GM13977 (cell line): ENCODE measurements at regions not wholly inside any gene's neighbourhood (a gene's known extent, or its start where the extent isn't known, plus 50 kb on each side); places are given as distances from the start of the nearest gene placed in this dataset.
A peak's percentile ranks its signal among the peaks of the same experiment; 100 is the strongest.

Experiments
- DNase-seq: peaks from one replicate; pipeline ENCODE4 v3.0.0; 2012; ENCODE audit warnings: low spot score
- CTCF ChIP-seq: IDR thresholded peaks from 2 replicates; pipeline ENCODE4 v1.5.1; 2012; ENCODE audit warnings: mild to moderate bottlenecking, control low read depth; ENCODE audit not compliant: insufficient read depth; ENCODE audit errors: extremely low read depth, missing control alignments
- in situ Hi-C: fragments of 300-500 bp; cut with MboI; formaldehyde crosslinking; loops from one replicate; pipeline ENCODE4 v1.12.0; 2022; ENCODE audit warnings: low sequenced_read_pairs, low pct_unique_long_range_greater_than_20kb, mixed read lengths, inconsistent platforms; ENCODE audit not compliant: unreplicated experiment

GRCh38 chr2:182585001-182585400 is 131.1 kb upstream of the DNAJC10 start:
- TF ChIP-seq CTCF, result no peak
- DNase-seq, result no peak
- in situ Hi-C loops, result no loop called here

DNA sequence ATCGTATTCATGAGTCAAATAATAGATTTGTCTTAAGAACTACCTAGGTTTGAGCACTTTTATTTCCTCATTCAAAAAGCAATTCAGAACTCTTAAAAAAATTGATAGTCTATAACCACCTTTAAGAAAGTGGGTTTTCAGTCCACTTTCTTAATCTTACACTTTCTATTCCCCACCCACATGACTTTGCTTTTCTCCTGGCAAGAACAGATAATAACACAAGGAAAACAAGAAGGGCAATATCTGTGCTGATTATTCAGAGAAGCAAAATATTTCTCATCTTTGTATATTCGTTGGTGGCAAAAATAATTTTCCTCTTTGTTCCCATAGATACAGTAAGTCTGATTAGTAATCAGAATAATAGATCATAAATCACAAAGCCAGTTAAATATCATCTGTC is 130.6 kb upstream of the DNAJC10 start:
- in situ Hi-C loops, result no loop called here
- no peak for TF ChIP-seq CTCF
- DNase-seq, result no peak

DNA sequence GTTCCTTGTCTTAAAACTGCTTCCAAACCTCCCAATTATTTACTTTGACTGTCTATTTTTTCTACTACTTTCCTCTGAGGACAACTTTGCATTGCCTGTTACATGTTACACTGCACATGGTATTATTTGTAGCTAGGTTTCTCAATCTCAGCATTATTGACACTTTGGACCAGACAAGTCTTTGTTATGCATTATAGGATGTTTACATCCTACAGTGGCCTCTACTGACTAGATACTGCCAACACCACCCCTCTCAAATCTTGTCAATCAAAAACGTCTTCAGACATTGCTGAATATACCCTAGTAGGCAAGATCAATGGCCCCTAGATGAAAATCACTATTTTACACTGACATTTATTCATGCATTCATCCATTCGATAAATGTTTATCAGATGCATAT is 129.6 kb upstream of the DNAJC10 start:
- peak; percentile 54 for TF ChIP-seq CTCF
- in situ Hi-C loops, result no loop called here
- DNase-seq, result peak; percentile 14

DNA sequence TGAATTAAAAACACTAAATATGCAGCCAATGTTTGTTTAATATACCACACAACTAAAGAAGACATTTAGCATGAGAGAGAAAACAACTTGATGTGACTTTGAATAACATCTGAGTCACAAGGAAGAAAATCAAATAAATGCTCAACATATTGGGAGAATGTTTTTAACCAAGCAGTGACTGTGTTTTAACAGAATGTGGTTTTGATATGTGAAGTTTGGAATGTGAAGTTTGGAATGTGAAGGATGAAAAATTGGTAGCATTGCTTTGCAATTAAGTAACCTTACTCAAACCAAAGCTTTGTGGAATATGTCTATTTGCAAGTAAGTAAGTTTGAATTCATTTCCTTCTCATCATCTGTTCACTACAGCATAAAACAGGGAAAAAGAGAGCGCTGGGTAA is 128.2 kb upstream of the DNAJC10 start:
- in situ Hi-C loops, result no loop called here
- no peak for DNase-seq
- TF ChIP-seq CTCF, result no peak

- no peak for DNase-seq
- in situ Hi-C loops, result no loop called here
- no peak for TF ChIP-seq CTCF
These were observed 126.9 kb upstream of the DNAJC10 start for GRCh38 chr2:182589121-182589520.

GRCh38 chr2:182591774-182592173 is 124.3 kb upstream of the DNAJC10 start:
- in situ Hi-C loops, result no loop called here
- no peak for DNase-seq
- TF ChIP-seq CTCF, result no peak
